ENCODE measurements at regions not wholly inside any gene's neighbourhood (a gene's known extent, or its start where the extent isn't known, plus 50 kb on each side); places are given as distances from the start of the nearest gene placed in this dataset.

- no peak for DNase-seq (ENCODE audit: low read depth)
- TF ChIP-seq, protein P1, sequence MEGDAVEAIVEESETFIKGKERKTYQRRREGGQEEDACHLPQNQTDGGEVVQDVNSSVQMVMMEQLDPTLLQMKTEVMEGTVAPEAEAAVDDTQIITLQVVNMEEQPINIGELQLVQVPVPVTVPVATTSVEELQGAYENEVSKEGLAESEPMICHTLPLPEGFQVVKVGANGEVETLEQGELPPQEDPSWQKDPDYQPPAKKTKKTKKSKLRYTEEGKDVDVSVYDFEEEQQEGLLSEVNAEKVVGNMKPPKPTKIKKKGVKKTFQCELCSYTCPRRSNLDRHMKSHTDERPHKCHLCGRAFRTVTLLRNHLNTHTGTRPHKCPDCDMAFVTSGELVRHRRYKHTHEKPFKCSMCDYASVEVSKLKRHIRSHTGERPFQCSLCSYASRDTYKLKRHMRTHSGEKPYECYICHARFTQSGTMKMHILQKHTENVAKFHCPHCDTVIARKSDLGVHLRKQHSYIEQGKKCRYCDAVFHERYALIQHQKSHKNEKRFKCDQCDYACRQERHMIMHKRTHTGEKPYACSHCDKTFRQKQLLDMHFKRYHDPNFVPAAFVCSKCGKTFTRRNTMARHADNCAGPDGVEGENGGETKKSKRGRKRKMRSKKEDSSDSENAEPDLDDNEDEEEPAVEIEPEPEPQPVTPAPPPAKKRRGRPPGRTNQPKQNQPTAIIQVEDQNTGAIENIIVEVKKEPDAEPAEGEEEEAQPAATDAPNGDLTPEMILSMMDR (conservative IDR thresholded peaks at IDR 0.05; ENCODE audit: low read length), result no peak
- no peak overlapping the region for H3K4me3 ChIP-seq (ENCODE audit: low read length)
Measured at GRCh38 chr3:88336894-88337293, 187.1 kb downstream of the C3orf38 start.

DNA sequence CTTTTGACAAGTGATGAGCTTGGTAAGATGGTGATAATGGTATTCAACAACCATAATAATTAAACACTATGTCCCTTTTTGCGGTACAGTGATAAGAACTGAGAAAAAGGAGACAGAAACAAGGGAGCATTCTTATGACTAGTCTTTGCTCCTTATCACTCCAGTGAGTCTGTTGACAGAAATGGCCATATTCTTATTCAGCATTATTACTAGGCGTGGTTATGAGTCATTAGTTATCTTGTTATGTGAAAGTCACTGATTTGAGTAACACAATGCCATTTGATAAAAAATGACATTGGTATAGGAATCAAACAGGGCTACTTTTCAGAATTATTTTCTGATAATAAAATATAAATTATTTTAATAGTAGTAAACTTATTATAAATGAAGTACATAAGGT is 193.5 kb downstream of the C3orf38 start:
- DNase-seq (ENCODE audit: low read depth), result no peak
- TF ChIP-seq, protein P1 (conservative IDR thresholded peaks at IDR 0.05; ENCODE audit: low read length), result no peak
- H3K4me3 ChIP-seq (ENCODE audit: low read length), result no peak overlapping the region

DNA sequence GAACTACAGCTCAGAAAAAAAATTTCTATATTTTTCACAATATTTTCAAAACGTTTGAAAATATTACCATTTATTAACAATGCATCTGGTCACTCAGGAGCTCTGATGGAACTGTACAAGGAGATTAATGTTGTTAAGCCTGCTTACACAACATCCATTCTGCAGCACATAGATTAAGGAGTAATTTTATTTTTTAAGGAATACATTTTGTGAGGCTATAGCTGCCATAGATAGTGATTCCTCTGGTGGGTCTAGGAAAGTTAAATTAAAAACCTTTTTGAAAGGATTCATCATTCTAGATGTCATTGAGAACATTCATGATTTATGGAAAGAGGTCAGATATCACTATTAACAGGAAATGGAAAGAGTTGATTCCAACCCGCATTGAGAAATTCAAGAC is 196.9 kb downstream of the C3orf38 start:
- TF ChIP-seq, protein P1 (conservative IDR thresholded peaks at IDR 0.05; ENCODE audit: low read length), result no peak
- no peak for DNase-seq (ENCODE audit: low read depth)
- no peak overlapping the region for H3K4me3 ChIP-seq (ENCODE audit: low read length)

DNA sequence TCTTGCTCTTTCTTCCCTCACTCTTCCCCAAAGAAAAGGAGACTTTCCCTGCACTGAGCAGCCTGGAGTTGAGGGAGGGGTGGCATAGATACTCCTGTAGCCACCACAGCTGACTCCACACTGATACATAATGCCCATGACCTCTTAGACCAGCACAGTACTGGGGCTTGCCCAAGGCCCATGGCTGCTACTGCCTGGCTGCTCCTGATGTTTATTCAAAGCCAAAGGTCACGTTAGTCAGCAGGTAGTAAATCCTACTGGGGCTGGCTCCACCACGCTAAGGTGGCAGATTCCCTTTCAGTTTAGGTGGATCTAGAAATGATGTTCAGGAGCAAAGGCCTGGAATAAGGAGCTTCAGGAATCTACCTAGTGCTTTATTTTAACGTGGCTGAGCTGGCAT is 212.7 kb downstream of the C3orf38 start:
- TF ChIP-seq, protein P1 (conservative IDR thresholded peaks at IDR 0.05; ENCODE audit: low read length), result no peak
- H3K4me3 ChIP-seq (ENCODE audit: low read length), result no peak overlapping the region
- DNase-seq (ENCODE audit: low read depth), result no peak

GRCh38 chr3:88364926-88365325 is 215.2 kb downstream of the C3orf38 start:
- no peak for DNase-seq (ENCODE audit: low read depth)
- TF ChIP-seq, protein P1 (conservative IDR thresholded peaks at IDR 0.05; ENCODE audit: low read length), result no peak
- no peak overlapping the region for H3K4me3 ChIP-seq (ENCODE audit: low read length)

- no peak overlapping the region for H3K4me3 ChIP-seq (ENCODE audit: low read length)
- TF ChIP-seq, protein P1 (conservative IDR thresholded peaks at IDR 0.05; ENCODE audit: low read length), result no peak
- DNase-seq (ENCODE audit: low read depth), result no peak
Measured at GRCh38 chr3:88369337-88369736, 219.6 kb downstream of the C3orf38 start.

DNA sequence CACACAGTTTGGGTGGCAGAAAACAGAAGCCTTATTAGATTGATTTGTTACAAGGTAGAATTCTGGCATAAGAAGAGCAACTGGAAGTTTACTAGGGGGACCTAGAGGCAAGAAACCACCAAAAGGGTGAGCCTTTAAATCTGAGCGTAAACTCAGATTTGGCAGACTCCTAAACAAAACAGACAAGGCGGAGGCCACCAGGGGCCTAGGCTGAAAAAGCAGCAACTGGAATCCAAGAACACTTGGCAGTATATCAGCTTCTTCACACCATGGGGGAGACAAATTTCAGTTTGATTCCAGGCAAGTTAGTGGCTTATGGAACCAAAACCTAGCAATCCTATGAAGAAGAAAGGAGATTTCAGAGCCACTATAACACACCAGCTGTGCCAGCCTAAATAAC is 220.0 kb downstream of the C3orf38 start:
- DNase-seq (ENCODE audit: low read depth), result no peak
- TF ChIP-seq, protein P1 (conservative IDR thresholded peaks at IDR 0.05; ENCODE audit: low read length), result no peak
- H3K4me3 ChIP-seq (ENCODE audit: low read length), result no peak overlapping the region

All from AG10803 (cell line).